ENCODE measurements at regions not wholly inside any gene's neighbourhood (a gene's known extent, or its start where the extent isn't known, plus 50 kb on each side); places are given as distances from the start of the nearest gene placed in this dataset.

DNA sequence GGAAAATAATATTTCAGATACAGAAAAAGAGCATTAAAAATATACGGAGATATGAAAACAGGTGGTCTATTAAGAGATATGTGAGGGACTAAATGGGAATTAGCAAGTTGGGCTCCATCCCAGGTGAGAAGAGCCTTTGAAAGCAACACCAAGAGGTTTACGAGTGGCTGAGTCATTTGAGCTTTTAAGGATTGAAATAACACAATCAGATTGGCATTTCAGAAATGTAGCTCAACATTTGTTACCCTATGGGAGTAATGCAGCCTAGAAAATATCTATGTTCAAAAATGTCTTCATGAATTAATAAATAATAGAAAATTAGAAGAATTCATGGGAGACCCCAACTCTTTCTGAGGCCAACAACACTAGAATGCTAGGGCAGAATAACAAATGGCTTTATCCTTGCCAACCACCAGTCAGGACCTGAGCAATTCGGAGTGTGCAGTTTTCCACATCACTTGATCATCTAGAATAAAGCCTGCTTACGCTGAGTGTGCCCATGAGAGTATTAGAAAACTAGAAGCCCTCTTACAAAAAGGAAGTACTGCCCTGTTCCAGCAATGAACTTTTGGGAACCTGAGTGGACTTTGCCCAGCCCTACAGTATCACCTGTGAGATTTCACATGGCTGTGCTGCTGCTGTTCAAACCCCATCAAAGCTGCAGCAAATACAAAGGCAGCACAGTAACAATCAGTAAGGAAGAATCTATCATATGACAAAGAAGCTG lies 538.0 kb upstream of the CAMK1G start:
- FAIRE-seq (no peak), DNase-seq (ENCODE audit: low read depth) (peak; percentile 55)
- H3K36me3 ChIP-seq (ENCODE audit: insufficient read depth, low read length) = no peaks in the 10 kb centered on the region
- no peak overlapping the region for H3K4me3 Mint-ChIP-seq (ENCODE audit: unreplicated experiment)
- no peak for TF ChIP-seq EZH2 (IDR thresholded peaks at IDR 0.05; ENCODE audit: insufficient read depth, low read length)
- TF ChIP-seq, protein P1, sequence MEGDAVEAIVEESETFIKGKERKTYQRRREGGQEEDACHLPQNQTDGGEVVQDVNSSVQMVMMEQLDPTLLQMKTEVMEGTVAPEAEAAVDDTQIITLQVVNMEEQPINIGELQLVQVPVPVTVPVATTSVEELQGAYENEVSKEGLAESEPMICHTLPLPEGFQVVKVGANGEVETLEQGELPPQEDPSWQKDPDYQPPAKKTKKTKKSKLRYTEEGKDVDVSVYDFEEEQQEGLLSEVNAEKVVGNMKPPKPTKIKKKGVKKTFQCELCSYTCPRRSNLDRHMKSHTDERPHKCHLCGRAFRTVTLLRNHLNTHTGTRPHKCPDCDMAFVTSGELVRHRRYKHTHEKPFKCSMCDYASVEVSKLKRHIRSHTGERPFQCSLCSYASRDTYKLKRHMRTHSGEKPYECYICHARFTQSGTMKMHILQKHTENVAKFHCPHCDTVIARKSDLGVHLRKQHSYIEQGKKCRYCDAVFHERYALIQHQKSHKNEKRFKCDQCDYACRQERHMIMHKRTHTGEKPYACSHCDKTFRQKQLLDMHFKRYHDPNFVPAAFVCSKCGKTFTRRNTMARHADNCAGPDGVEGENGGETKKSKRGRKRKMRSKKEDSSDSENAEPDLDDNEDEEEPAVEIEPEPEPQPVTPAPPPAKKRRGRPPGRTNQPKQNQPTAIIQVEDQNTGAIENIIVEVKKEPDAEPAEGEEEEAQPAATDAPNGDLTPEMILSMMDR (IDR thresholded peaks at IDR 0.05; ENCODE audit: insufficient read depth, low read depth, low read length) = no peak
- H3K27ac Mint-ChIP-seq (ENCODE audit: unreplicated experiment) = peak overlapping the region; percentile 75
- H3K79me2 ChIP-seq (ENCODE audit: insufficient read depth, low read length) = no peaks in the 10 kb centered on the region
- H3K9me3 ChIP-seq (ENCODE audit: insufficient read depth, low read depth, low read length) = no peaks in the 10 kb centered on the region
- no peak overlapping the region for H2AFZ ChIP-seq (ENCODE audit: low read depth, low read length)
- H3K27ac ChIP-seq (ENCODE audit: low read depth, low read length) = no peak overlapping the region
- H3K27me3 ChIP-seq (ENCODE audit: insufficient read depth, low read length) = no peaks in the 10 kb centered on the region
- no peak overlapping the region for H3K4me2 ChIP-seq (ENCODE audit: low read length)
- H3K9ac ChIP-seq (ENCODE audit: low read length) = no peak overlapping the region
- H3K4me3 ChIP-seq (ENCODE audit: insufficient read depth, low read depth, low read length) = no peak overlapping the region
- H3K36me3 Mint-ChIP-seq (ENCODE audit: low read depth, unreplicated experiment) = no peaks in the 10 kb centered on the region
- H3K4me1 Mint-ChIP-seq (ENCODE audit: low read depth, unreplicated experiment) = peaks cover 34% of the 10 kb centered on the region
- H4K20me1 ChIP-seq (ENCODE audit: insufficient read depth, low read length) = no peaks in the 10 kb centered on the region
- no peaks in the 10 kb centered on the region for H3K9me3 Mint-ChIP-seq (ENCODE audit: unreplicated experiment)
- H3K27me3 Mint-ChIP-seq (ENCODE audit: low read depth, unreplicated experiment) = no peaks in the 10 kb centered on the region
- H3K4me1 ChIP-seq (ENCODE audit: insufficient read depth, low read length) = peaks cover 19% of the 10 kb centered on the region

DNA sequence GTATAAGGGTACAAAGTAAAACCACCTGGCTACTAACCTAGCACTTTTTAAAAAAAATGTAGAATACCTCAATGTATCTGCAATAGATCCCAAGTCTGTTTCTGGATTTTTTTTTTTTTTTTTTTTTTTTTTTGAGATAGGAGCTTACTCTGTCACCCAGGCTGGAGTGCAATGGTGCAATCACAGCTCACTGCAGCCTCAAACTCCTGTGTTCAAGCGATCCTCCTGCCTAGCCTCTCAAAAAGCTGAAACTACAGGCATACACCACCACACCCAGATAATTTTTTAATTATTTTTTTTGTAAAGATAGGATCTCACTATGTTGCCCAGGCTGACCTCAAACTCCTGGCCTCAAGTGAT lies 537.5 kb upstream of the CAMK1G start:
- FAIRE-seq (no peak), DNase-seq (ENCODE audit: low read depth) (no peak)
- Mint-ChIP-seq H3K36me3 (ENCODE audit: low read depth, unreplicated experiment) (no peaks in the 10 kb centered on the region), H3K4me3 (ENCODE audit: unreplicated experiment) (no peak overlapping the region), H3K4me1 (ENCODE audit: low read depth, unreplicated experiment) (peaks cover 34% of the 10 kb centered on the region), H3K27me3 (ENCODE audit: low read depth, unreplicated experiment) (no peaks in the 10 kb centered on the region), H3K9me3 (ENCODE audit: unreplicated experiment) (no peaks in the 10 kb centered on the region), H3K27ac (ENCODE audit: unreplicated experiment) (peak overlapping the region; percentile 75)
- H3K4me2 ChIP-seq (ENCODE audit: low read length) = no peak overlapping the region
- H3K79me2 ChIP-seq (ENCODE audit: insufficient read depth, low read length) = no peaks in the 10 kb centered on the region
- H3K4me1 ChIP-seq (ENCODE audit: insufficient read depth, low read length) = peaks cover 19% of the 10 kb centered on the region
- no peaks in the 10 kb centered on the region for H4K20me1 ChIP-seq (ENCODE audit: insufficient read depth, low read length)
- no peak for TF ChIP-seq EZH2 (IDR thresholded peaks at IDR 0.05; ENCODE audit: insufficient read depth, low read length)
- TF ChIP-seq, protein P1 (IDR thresholded peaks at IDR 0.05; ENCODE audit: insufficient read depth, low read depth, low read length) = no peak
- H3K4me3 ChIP-seq (ENCODE audit: insufficient read depth, low read depth, low read length) = no peak overlapping the region
- H3K27ac ChIP-seq (ENCODE audit: low read depth, low read length) = no peak overlapping the region
- no peaks in the 10 kb centered on the region for H3K36me3 ChIP-seq (ENCODE audit: insufficient read depth, low read length)
- H3K27me3 ChIP-seq (ENCODE audit: insufficient read depth, low read length) = no peaks in the 10 kb centered on the region
- H3K9ac ChIP-seq (ENCODE audit: low read length) = no peak overlapping the region
- no peaks in the 10 kb centered on the region for H3K9me3 ChIP-seq (ENCODE audit: insufficient read depth, low read depth, low read length)
- H2AFZ ChIP-seq (ENCODE audit: low read depth, low read length) = no peak overlapping the region

DNA sequence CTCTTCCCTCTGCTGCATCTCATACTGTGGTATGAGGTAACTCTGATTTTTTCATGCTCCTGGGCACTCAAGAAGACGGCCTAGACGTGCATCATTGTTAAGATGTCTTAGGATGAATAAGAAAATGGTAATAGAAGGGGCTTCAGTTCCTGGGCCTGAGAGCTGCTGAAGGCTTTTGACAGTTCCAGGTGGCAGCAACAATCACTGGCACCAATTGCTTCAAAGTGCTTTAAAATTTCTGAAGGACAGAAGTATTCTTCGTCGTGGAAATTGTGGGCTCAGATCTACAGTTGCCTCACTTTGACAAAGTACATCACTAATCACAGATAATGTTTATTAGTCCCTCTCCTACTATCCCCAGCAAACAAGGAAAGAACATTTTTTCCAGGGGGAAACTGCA lies 536.6 kb upstream of the CAMK1G start:
- H3K9me3 ChIP-seq (ENCODE audit: insufficient read depth, low read depth, low read length) = no peaks in the 10 kb centered on the region
- no peaks in the 10 kb centered on the region for H3K36me3 ChIP-seq (ENCODE audit: insufficient read depth, low read length)
- TF ChIP-seq, protein P1 (IDR thresholded peaks at IDR 0.05; ENCODE audit: insufficient read depth, low read depth, low read length) = no peak
- TF ChIP-seq EZH2 (IDR thresholded peaks at IDR 0.05; ENCODE audit: insufficient read depth, low read length) = no peak
- Mint-ChIP-seq H3K4me1 (ENCODE audit: low read depth, unreplicated experiment) (peaks cover 34% of the 10 kb centered on the region), H3K36me3 (ENCODE audit: low read depth, unreplicated experiment) (no peaks in the 10 kb centered on the region), H3K27me3 (ENCODE audit: low read depth, unreplicated experiment) (no peaks in the 10 kb centered on the region), H3K27ac (ENCODE audit: unreplicated experiment) (peak overlapping the region; percentile 50), H3K9me3 (ENCODE audit: unreplicated experiment) (no peaks in the 10 kb centered on the region), H3K4me3 (ENCODE audit: unreplicated experiment) (no peak overlapping the region)
- no peaks in the 10 kb centered on the region for H3K79me2 ChIP-seq (ENCODE audit: insufficient read depth, low read length)
- no peak overlapping the region for H3K9ac ChIP-seq (ENCODE audit: low read length)
- H3K4me1 ChIP-seq (ENCODE audit: insufficient read depth, low read length) = peaks cover 19% of the 10 kb centered on the region
- no peak for FAIRE-seq
- H3K4me3 ChIP-seq (ENCODE audit: insufficient read depth, low read depth, low read length) = no peak overlapping the region
- DNase-seq (ENCODE audit: low read depth) = no peak
- H2AFZ ChIP-seq (ENCODE audit: low read depth, low read length) = no peak overlapping the region
- H3K27ac ChIP-seq (ENCODE audit: low read depth, low read length) = no peak overlapping the region
- no peaks in the 10 kb centered on the region for H4K20me1 ChIP-seq (ENCODE audit: insufficient read depth, low read length)
- H3K27me3 ChIP-seq (ENCODE audit: insufficient read depth, low read length) = no peaks in the 10 kb centered on the region
- no peak overlapping the region for H3K4me2 ChIP-seq (ENCODE audit: low read length)
